WTC11 (cell line): ENCODE measurements at regions not wholly inside any gene's neighbourhood (a gene's known extent, or its start where the extent isn't known, plus 50 kb on each side); places are given as distances from the start of the nearest gene placed in this dataset.

Source experiments
- ATF1 ChIP-seq: sonication (generic); formaldehyde crosslinking; IDR thresholded peaks from 2 replicates; pipeline ENCODE4 v1.8.1; 2023; ENCODE audit warnings: mild to moderate bottlenecking, moderate library complexity, missing genetic modification reagents
- USF1 ChIP-seq: sonication (generic); formaldehyde crosslinking; IDR thresholded peaks from 2 replicates; pipeline ENCODE4 v1.8.0; 2022; ENCODE audit warnings: mild to moderate bottlenecking, missing genetic modification reagents
- TF ChIP-seq, protein P1 (sequence below): sonication (generic); formaldehyde crosslinking; IDR thresholded peaks from 2 replicates; pipeline ENCODE4 v1.8.0; 2022; ENCODE audit warnings: mild to moderate bottlenecking, missing genetic modification reagents
- TF ChIP-seq, protein P2 (sequence below): fragments of 200-600 bp; IDR thresholded peaks from 2 replicates; pipeline ENCODE4 v1.8.0; 2022; ENCODE audit warnings: antibody characterized with exemption

DNA sequence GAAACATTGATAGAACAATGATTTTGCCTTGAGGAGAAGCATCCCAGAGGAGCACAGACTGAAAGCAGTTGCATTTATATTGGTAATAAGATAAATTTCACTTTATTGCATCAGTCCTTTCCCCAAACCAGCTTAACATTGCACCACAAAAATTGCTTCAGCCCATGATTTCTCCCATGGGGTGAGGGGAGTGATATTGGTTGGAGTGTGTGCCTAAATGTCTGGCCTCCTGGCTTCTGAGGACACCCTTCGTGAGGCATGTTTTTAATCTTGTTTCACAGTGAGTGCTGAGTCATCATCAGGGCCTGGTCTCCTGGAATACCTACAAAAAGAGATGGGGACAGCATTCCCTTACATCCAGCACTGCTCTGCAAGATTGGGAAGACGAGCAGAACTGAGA lies 487.9 kb downstream of the C4orf33 start:
- TF ChIP-seq, protein P1, sequence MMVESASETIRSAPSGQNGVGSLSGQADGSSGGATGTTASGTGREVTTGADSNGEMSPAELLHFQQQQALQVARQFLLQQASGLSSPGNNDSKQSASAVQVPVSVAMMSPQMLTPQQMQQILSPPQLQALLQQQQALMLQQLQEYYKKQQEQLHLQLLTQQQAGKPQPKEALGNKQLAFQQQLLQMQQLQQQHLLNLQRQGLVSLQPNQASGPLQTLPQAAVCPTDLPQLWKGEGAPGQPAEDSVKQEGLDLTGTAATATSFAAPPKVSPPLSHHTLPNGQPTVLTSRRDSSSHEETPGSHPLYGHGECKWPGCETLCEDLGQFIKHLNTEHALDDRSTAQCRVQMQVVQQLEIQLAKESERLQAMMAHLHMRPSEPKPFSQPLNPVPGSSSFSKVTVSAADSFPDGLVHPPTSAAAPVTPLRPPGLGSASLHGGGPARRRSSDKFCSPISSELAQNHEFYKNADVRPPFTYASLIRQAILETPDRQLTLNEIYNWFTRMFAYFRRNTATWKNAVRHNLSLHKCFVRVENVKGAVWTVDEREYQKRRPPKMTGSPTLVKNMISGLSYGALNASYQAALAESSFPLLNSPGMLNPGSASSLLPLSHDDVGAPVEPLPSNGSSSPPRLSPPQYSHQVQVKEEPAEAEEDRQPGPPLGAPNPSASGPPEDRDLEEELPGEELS (CRISPR knock-in tag), result no peak
- TF ChIP-seq, protein P2, sequence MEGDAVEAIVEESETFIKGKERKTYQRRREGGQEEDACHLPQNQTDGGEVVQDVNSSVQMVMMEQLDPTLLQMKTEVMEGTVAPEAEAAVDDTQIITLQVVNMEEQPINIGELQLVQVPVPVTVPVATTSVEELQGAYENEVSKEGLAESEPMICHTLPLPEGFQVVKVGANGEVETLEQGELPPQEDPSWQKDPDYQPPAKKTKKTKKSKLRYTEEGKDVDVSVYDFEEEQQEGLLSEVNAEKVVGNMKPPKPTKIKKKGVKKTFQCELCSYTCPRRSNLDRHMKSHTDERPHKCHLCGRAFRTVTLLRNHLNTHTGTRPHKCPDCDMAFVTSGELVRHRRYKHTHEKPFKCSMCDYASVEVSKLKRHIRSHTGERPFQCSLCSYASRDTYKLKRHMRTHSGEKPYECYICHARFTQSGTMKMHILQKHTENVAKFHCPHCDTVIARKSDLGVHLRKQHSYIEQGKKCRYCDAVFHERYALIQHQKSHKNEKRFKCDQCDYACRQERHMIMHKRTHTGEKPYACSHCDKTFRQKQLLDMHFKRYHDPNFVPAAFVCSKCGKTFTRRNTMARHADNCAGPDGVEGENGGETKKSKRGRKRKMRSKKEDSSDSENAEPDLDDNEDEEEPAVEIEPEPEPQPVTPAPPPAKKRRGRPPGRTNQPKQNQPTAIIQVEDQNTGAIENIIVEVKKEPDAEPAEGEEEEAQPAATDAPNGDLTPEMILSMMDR, result no peak
- TF ChIP-seq ATF1 (CRISPR knock-in tag), result no peak
- no peak for TF ChIP-seq USF1 (CRISPR knock-in tag)
